ENCODE measurements at regions not wholly inside any gene's neighbourhood (a gene's known extent, or its start where the extent isn't known, plus 50 kb on each side); places are given as distances from the start of the nearest gene placed in this dataset.

GRCh38 chr2:4995466-4995865 lies 696.7 kb upstream of the SOX11 start:
- no peak for TF ChIP-seq POLR2A (IDR thresholded peaks at IDR 0.05)
- no peak for TF ChIP-seq CTCF (IDR thresholded peaks at IDR 0.05)
- intact Hi-C loops (cut with DNase I; ENCODE audit: low total_unique reads), result no loop called here
- 50 to 66% methylated on average over 5 of the region's 5 CpGs for WGBS, 2 donors
- DNase-seq (ENCODE audit: low spot score in 2 of 2), result peak in 1 of 2 donors; percentile 14
- no peak overlapping the region for H3K4me3 ChIP-seq (ENCODE audit: low read depth, poor library complexity, severe bottlenecking)

GRCh38 chr2:5007596-5007995 lies 684.6 kb upstream of the SOX11 start:
- intact Hi-C loops (cut with DNase I; ENCODE audit: low total_unique reads), result no loop called here
- no peak for DNase-seq (ENCODE audit: low spot score in 2 of 2)
- WGBS, 2 donors, result 36 to 37% methylated on average over 5 of the region's 5 CpGs
- H3K4me3 ChIP-seq (ENCODE audit: low read depth, poor library complexity, severe bottlenecking), result no peak overlapping the region
- no peak for TF ChIP-seq POLR2A (IDR thresholded peaks at IDR 0.05)
- TF ChIP-seq CTCF (IDR thresholded peaks at IDR 0.05), result no peak

GRCh38 chr2:5019324-5019723 lies 672.9 kb upstream of the SOX11 start:
- DNase-seq (ENCODE audit: low spot score in 2 of 2), result no peak
- intact Hi-C loops (cut with DNase I; ENCODE audit: low total_unique reads), result no loop called here
- TF ChIP-seq CTCF (IDR thresholded peaks at IDR 0.05) (no peak), POLR2A (IDR thresholded peaks at IDR 0.05) (no peak)
- WGBS, 2 donors, result 80 to 85% methylated on average over 5 of the region's 5 CpGs
- H3K4me3 ChIP-seq (ENCODE audit: low read depth, poor library complexity, severe bottlenecking), result no peak overlapping the region

GRCh38 chr2:5020116-5020875 lies 671.9 kb upstream of the SOX11 start:
- no peak overlapping the region for H3K4me3 ChIP-seq (ENCODE audit: low read depth, poor library complexity, severe bottlenecking)
- DNase-seq (ENCODE audit: low spot score in 2 of 2), result no peak
- intact Hi-C loops (cut with DNase I; ENCODE audit: low total_unique reads), result no loop called here
- no peak for TF ChIP-seq POLR2A (IDR thresholded peaks at IDR 0.05)
- no peak for TF ChIP-seq CTCF (IDR thresholded peaks at IDR 0.05)
- WGBS, 2 donors, result 40 to 42% methylated on average over 8 of the region's 8 CpGs

- 33 to 44% methylated on average over 2 of the region's 2 CpGs for WGBS, 2 donors
Measured at GRCh38 chr2:5021136-5021535, 671.0 kb upstream of the SOX11 start.

More at GRCh38 chr2:5021136-5021535, 671.0 kb upstream of the SOX11 start:
- H3K4me3 ChIP-seq (ENCODE audit: low read depth, poor library complexity, severe bottlenecking), result no peak overlapping the region
- intact Hi-C loops (cut with DNase I; ENCODE audit: low total_unique reads), result no loop called here
- no peak for DNase-seq (ENCODE audit: low spot score in 2 of 2)
- no peak for TF ChIP-seq POLR2A (IDR thresholded peaks at IDR 0.05)
- TF ChIP-seq CTCF (IDR thresholded peaks at IDR 0.05), result no peak

Measured in lower leg skin (tissue), 4 donors.